Smooth muscle cell (in vitro differentiated cells): ENCODE measurements at regions not wholly inside any gene's neighbourhood (a gene's known extent, or its start where the extent isn't known, plus 50 kb on each side); places are given as distances from the start of the nearest gene placed in this dataset.

Experiments
- DNase-seq: peaks from one replicate; lab custom pipeline; 2025; ENCODE audit not compliant: unreplicated experiment; lab: John Stamatoyannopoulos, UW
- H2AFZ ChIP-seq: fragments of 200-600 bp; sonication (generic); 2 replicates; pipeline ENCODE4 v1.6.0; 2016; ENCODE audit warnings: antibody characterized with exemption, low read depth, mild to moderate bottlenecking
- H3F3A ChIP-seq: fragments of 200-600 bp; sonication (generic); 2 replicates; pipeline ENCODE4 v1.6.0; 2017; ENCODE audit warnings: antibody characterized with exemption, low read depth
- H3K27ac ChIP-seq: fragments of 200-600 bp; sonication (generic); 2 replicates; pipeline ENCODE4 v1.5.1; 2016; ENCODE audit warnings: low read depth, mild to moderate bottlenecking
- H3K27me3 ChIP-seq: fragments of 200-600 bp; sonication (generic); 2 replicates; pipeline ENCODE4 v1.6.1; 2016; ENCODE audit warnings: low read depth, mild to moderate bottlenecking
- H3K36me3 ChIP-seq: fragments of 200-600 bp; sonication (generic); 2 replicates; pipeline ENCODE4 v1.5.1; 2016; ENCODE audit warnings: low read depth
- H3K4me1 ChIP-seq: fragments of 200-600 bp; sonication (generic); 2 replicates; pipeline ENCODE4 v1.5.1; 2016; ENCODE audit warnings: low read depth
- H3K4me2 ChIP-seq: fragments of 200-600 bp; sonication (generic); 2 replicates; pipeline ENCODE4 v1.6.0; 2016; ENCODE audit warnings: mild to moderate bottlenecking
- H3K4me3 ChIP-seq: fragments of 200-600 bp; sonication (generic); 2 replicates; pipeline ENCODE4 v1.5.1; 2016; ENCODE audit warnings: mild to moderate bottlenecking
- H3K79me2 ChIP-seq: fragments of 200-600 bp; sonication (generic); 2 replicates; pipeline ENCODE4 v1.6.0; 2016; ENCODE audit warnings: low read depth, mild to moderate bottlenecking
- H3K9ac ChIP-seq: fragments of 200-600 bp; sonication (generic); 2 replicates; pipeline ENCODE4 v1.6.0; 2016; ENCODE audit warnings: low read depth
- H3K9me3 ChIP-seq: fragments of 200-600 bp; sonication (generic); replicated peaks from 2 replicates; pipeline ENCODE4 v1.5.1; 2016; ENCODE audit warnings: low read depth
- H4K20me1 ChIP-seq: fragments of 200-600 bp; sonication (generic); 2 replicates; pipeline ENCODE4 v1.6.0; 2016; ENCODE audit warnings: low read depth
- WGBS: methylation state at CpG from one replicate; pipeline ENCODE4 v1.1.7; 2016; ENCODE audit warnings: low lambda C conversion rate; 5-methylcytosine and 5-hydroxymethylcytosine counted together
- TF ChIP-seq, protein P1 (sequence below): fragments of 200-600 bp; sonication (generic); IDR thresholded peaks from 2 replicates; pipeline ENCODE4 v1.5.1; 2017; ENCODE audit warnings: borderline replicate concordance, mild to moderate bottlenecking, antibody characterized with exemption; ENCODE audit not compliant: insufficient read depth, poor library complexity, severe bottlenecking

DNA sequence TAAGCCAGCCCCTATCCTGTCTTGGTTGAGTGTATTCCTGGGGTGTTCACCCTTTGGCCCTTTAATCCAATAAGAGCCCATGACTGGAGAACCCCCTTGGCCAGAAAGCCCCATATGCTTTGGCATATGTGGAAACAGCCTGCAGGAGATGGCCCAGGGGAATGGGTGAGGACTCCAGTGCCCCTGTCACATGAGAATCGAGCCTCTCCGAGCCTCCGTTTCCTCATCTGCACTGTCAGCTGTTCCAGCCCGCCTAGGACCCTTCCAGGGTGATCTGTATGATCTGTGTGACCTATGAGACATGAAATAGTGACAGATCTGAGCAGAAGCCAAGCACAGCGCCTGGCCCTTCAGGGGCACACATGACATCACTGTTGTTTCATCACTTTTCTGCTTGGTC lies 300.7 kb downstream of the ZNF536 start:
- no peaks in the 10 kb centered on the region for H4K20me1 ChIP-seq
- no peak overlapping the region for H3K4me3 ChIP-seq
- no peak overlapping the region for H3K9ac ChIP-seq
- 73% methylated on average over 5 of the region's 5 CpGs for WGBS
- no peaks in the 10 kb centered on the region for H3K36me3 ChIP-seq
- DNase-seq, result no peak
- H3K4me2 ChIP-seq, result no peak overlapping the region
- H3F3A ChIP-seq, result no peaks in the 10 kb centered on the region
- H3K27ac ChIP-seq, result no peak overlapping the region
- no peak overlapping the region for H2AFZ ChIP-seq
- H3K4me1 ChIP-seq, result no peaks in the 10 kb centered on the region
- H3K9me3 ChIP-seq, result no peaks in the 10 kb centered on the region
- H3K27me3 ChIP-seq, result peaks cover 36% of the 10 kb centered on the region
- TF ChIP-seq, protein P1, sequence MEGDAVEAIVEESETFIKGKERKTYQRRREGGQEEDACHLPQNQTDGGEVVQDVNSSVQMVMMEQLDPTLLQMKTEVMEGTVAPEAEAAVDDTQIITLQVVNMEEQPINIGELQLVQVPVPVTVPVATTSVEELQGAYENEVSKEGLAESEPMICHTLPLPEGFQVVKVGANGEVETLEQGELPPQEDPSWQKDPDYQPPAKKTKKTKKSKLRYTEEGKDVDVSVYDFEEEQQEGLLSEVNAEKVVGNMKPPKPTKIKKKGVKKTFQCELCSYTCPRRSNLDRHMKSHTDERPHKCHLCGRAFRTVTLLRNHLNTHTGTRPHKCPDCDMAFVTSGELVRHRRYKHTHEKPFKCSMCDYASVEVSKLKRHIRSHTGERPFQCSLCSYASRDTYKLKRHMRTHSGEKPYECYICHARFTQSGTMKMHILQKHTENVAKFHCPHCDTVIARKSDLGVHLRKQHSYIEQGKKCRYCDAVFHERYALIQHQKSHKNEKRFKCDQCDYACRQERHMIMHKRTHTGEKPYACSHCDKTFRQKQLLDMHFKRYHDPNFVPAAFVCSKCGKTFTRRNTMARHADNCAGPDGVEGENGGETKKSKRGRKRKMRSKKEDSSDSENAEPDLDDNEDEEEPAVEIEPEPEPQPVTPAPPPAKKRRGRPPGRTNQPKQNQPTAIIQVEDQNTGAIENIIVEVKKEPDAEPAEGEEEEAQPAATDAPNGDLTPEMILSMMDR, result no peak
- H3K79me2 ChIP-seq, result no peaks in the 10 kb centered on the region

- TF ChIP-seq, protein P1, result no peak
- 95% methylated on average over 9 of the region's 9 CpGs for WGBS
Observed at GRCh38 chr19:30671622-30672051, 299.5 kb downstream of the ZNF536 start.

DNA sequence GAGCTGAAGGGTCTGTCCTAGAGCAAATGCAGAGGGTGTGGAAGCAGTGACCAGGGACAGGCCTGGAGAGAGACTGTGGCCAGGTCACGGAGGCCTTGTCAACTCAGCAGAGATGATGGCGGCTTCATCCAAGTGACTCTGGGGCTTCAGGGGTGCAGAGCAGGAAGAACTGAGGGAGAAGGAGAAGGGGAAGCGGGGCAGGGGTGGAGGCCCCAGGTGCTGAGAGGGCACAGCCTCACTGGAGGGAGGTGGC lies 299.1 kb downstream of the ZNF536 start:
- Histone ChIP-seq H3K4me3 (no peak overlapping the region), H2AFZ (no peak overlapping the region), H3K27me3 (peaks cover 36% of the 10 kb centered on the region)

More at GRCh38 chr19:30671622-30672051, 299.5 kb downstream of the ZNF536 start:
- H3K9ac ChIP-seq, result no peak overlapping the region
- H3K27me3 ChIP-seq, result peaks cover 36% of the 10 kb centered on the region
- no peaks in the 10 kb centered on the region for H3K4me1 ChIP-seq
- H3K79me2 ChIP-seq, result no peaks in the 10 kb centered on the region
- H3K27ac ChIP-seq, result no peak overlapping the region
- H3K9me3 ChIP-seq, result no peaks in the 10 kb centered on the region
- H3K4me3 ChIP-seq, result no peak overlapping the region
- H2AFZ ChIP-seq, result no peak overlapping the region
- H4K20me1 ChIP-seq, result no peaks in the 10 kb centered on the region
- H3K4me2 ChIP-seq, result no peak overlapping the region
- no peak for DNase-seq
- no peaks in the 10 kb centered on the region for H3K36me3 ChIP-seq
- no peaks in the 10 kb centered on the region for H3F3A ChIP-seq

More for the DNA sequence above, 299.1 kb downstream of the ZNF536 start:
- DNase-seq, result no peak
- no peaks in the 10 kb centered on the region for H4K20me1 ChIP-seq
- no peak overlapping the region for H3K27ac ChIP-seq
- no peak overlapping the region for H3K4me2 ChIP-seq
- TF ChIP-seq, protein P1, result no peak
- WGBS, result 93% methylated on average over 3 of the region's 3 CpGs
- H3K4me1 ChIP-seq, result no peaks in the 10 kb centered on the region
- no peaks in the 10 kb centered on the region for H3K36me3 ChIP-seq
- H3K9me3 ChIP-seq, result no peaks in the 10 kb centered on the region
- no peaks in the 10 kb centered on the region for H3F3A ChIP-seq
- H3K9ac ChIP-seq, result no peak overlapping the region
- H3K79me2 ChIP-seq, result no peaks in the 10 kb centered on the region
